ENCODE measurements at regions not wholly inside any gene's neighbourhood (a gene's known extent, or its start where the extent isn't known, plus 50 kb on each side); places are given as distances from the start of the nearest gene placed in this dataset.

- Mint-ChIP-seq H3K27ac (ENCODE audit: unreplicated experiment) (no peak overlapping the region), H3K4me1 (ENCODE audit: unreplicated experiment) (no peaks in the 10 kb centered on the region), H3K36me3 (ENCODE audit: low read depth, unreplicated experiment) (no peaks in the 10 kb centered on the region), H3K9me3 (ENCODE audit: unreplicated experiment) (peaks cover 9% of the 10 kb centered on the region), H3K4me3 (ENCODE audit: unreplicated experiment) (no peak overlapping the region), H3K27me3 (ENCODE audit: unreplicated experiment) (peaks cover 2% of the 10 kb centered on the region)
- no peak for DNase-seq (ENCODE audit: low spot score)
- no peak for TF ChIP-seq CTCF (IDR thresholded peaks at IDR 0.05; ENCODE audit: unreplicated experiment)
Measured at GRCh38 chr18:72102412-72102811, 441.7 kb downstream of the CBLN2 start.

GRCh38 chr18:72100465-72101004 lies 443.6 kb downstream of the CBLN2 start:
- TF ChIP-seq CTCF (IDR thresholded peaks at IDR 0.05; ENCODE audit: unreplicated experiment), result no peak
- no peak overlapping the region for H3K27ac Mint-ChIP-seq (ENCODE audit: unreplicated experiment)
- no peaks in the 10 kb centered on the region for H3K27me3 Mint-ChIP-seq (ENCODE audit: unreplicated experiment)
- H3K4me3 Mint-ChIP-seq (ENCODE audit: unreplicated experiment), result no peak overlapping the region
- H3K4me1 Mint-ChIP-seq (ENCODE audit: unreplicated experiment), result no peaks in the 10 kb centered on the region
- H3K36me3 Mint-ChIP-seq (ENCODE audit: low read depth, unreplicated experiment), result no peaks in the 10 kb centered on the region
- no peak for DNase-seq (ENCODE audit: low spot score)
- peaks cover 9% of the 10 kb centered on the region for H3K9me3 Mint-ChIP-seq (ENCODE audit: unreplicated experiment)

GRCh38 chr18:72091369-72091768 lies 452.8 kb downstream of the CBLN2 start:
- Mint-ChIP-seq H3K27ac (ENCODE audit: unreplicated experiment) (no peak overlapping the region), H3K4me3 (ENCODE audit: unreplicated experiment) (no peak overlapping the region), H3K9me3 (ENCODE audit: unreplicated experiment) (peaks cover 10% of the 10 kb centered on the region), H3K36me3 (ENCODE audit: low read depth, unreplicated experiment) (no peaks in the 10 kb centered on the region), H3K4me1 (ENCODE audit: unreplicated experiment) (no peaks in the 10 kb centered on the region), H3K27me3 (ENCODE audit: unreplicated experiment) (no peaks in the 10 kb centered on the region)
- no peak for TF ChIP-seq CTCF (IDR thresholded peaks at IDR 0.05; ENCODE audit: unreplicated experiment)
- DNase-seq (ENCODE audit: low spot score), result no peak

GRCh38 chr18:72089432-72089831 lies 454.7 kb downstream of the CBLN2 start:
- no peaks in the 10 kb centered on the region for H3K27me3 Mint-ChIP-seq (ENCODE audit: unreplicated experiment)
- TF ChIP-seq CTCF (IDR thresholded peaks at IDR 0.05; ENCODE audit: unreplicated experiment), result no peak
- no peak overlapping the region for H3K4me3 Mint-ChIP-seq (ENCODE audit: unreplicated experiment)
- H3K36me3 Mint-ChIP-seq (ENCODE audit: low read depth, unreplicated experiment), result peaks cover 5% of the 10 kb centered on the region
- H3K4me1 Mint-ChIP-seq (ENCODE audit: unreplicated experiment), result no peaks in the 10 kb centered on the region
- H3K9me3 Mint-ChIP-seq (ENCODE audit: unreplicated experiment), result peaks cover 18% of the 10 kb centered on the region
- DNase-seq (ENCODE audit: low spot score), result no peak
- H3K27ac Mint-ChIP-seq (ENCODE audit: unreplicated experiment), result no peak overlapping the region

- peak; percentile 19 for TF ChIP-seq CTCF (IDR thresholded peaks at IDR 0.05; ENCODE audit: unreplicated experiment)
- Mint-ChIP-seq H3K36me3 (ENCODE audit: low read depth, unreplicated experiment) (peaks cover 5% of the 10 kb centered on the region), H3K4me3 (ENCODE audit: unreplicated experiment) (no peak overlapping the region), H3K4me1 (ENCODE audit: unreplicated experiment) (no peaks in the 10 kb centered on the region), H3K27me3 (ENCODE audit: unreplicated experiment) (no peaks in the 10 kb centered on the region), H3K9me3 (ENCODE audit: unreplicated experiment) (peaks cover 18% of the 10 kb centered on the region), H3K27ac (ENCODE audit: unreplicated experiment) (no peak overlapping the region)
- no peak for DNase-seq (ENCODE audit: low spot score)
Measured at GRCh38 chr18:72086421-72086820, 457.7 kb downstream of the CBLN2 start.

Data from endothelial cell (in vitro differentiated cells).